NCI-H2171 (cell line): ENCODE measurements at regions not wholly inside any gene's neighbourhood (a gene's known extent, or its start where the extent isn't known, plus 50 kb on each side); places are given as distances from the start of the nearest gene placed in this dataset.

Experiments used
- DNase-seq: peaks from one replicate; lab custom pipeline; 2025; lab: John Stamatoyannopoulos, UW

DNA sequence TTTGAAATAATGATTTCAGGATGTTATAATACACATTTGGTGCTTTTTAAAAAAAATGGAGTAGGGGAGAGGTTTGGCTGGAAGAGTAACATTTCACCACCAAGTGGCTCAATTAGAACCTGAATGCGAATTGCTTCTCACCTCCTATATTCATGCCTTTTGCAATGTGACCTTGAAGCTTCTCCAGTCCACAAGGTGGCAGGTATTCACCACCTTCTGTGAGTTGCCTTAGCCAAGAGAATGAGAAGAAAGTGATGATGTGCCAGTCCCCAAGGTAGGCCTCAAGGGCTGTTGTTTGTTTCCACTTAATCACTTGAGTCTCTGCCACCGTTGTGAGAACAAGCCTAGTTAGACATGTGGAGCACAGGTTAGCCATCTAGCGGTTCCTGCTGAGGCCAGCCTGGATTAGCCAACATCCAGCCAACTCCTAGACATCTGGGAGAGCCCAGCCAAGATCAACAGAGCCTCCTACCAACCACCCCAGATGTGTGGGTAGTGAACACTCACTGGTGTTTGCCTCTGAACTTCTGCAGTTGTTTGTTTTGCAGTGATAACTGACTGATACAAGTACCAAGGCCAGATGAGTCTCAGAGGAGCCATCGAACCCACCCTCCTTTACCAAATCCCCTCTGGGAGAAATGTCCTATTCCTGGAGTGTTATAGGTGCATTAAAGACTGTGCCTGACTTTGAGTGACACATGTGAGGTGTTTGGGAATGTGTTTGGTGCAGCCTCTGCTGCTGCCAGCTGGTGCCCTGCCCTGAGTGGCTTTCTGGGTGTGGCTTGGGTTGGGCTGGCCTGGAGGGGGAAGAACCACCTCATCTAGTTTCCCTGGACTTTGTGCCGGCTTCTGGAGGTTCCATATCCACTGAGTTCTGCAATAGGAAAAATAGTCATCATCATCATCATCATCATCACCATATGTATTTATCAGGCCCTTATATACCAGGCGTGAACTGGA, 132.5 kb upstream of the RFLNA start:
- no peak for DNase-seq

- DNase-seq: no peak
Measured at GRCh38 chr12:124165695-124166094, 129.2 kb upstream of the RFLNA start.

GRCh38 chr12:124167141-124167540, 127.8 kb upstream of the RFLNA start:
- no peak for DNase-seq

DNA sequence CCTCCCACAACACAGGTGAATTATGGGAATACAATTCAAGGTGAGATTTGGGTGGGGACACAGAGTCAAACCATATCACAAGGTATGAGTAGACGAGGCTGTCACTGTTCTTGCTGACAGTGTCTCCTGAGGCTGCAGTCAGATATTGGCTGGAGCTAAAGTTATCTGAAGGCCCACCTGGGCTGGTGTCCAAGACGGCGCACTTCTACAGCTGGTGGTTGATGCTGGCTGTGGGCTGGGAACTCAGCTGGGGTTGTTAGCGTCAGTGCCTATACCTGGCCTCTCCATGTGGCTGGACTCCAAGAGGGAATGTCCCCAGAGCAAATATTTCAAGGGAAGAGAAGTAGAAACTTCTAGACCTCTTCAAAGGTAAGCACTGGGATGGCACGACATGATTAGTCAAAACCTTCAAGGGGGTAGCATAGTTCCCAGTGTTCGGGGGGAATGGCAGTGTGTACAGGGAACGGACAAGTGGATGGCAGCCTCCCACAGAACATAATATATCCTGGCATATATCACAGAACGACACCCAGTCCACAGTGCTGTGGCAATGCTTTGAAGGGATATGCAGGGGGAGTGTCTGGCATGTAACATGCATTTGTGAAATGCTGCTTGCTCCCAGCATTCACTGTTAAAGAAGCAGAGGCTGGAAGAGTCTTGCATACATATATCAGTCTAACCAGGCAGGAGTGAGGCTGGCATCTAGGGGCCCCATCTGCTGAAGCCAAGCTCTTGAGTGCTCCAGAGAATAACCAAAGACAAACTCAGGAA, 126.7 kb upstream of the RFLNA start:
- no peak for DNase-seq

DNA sequence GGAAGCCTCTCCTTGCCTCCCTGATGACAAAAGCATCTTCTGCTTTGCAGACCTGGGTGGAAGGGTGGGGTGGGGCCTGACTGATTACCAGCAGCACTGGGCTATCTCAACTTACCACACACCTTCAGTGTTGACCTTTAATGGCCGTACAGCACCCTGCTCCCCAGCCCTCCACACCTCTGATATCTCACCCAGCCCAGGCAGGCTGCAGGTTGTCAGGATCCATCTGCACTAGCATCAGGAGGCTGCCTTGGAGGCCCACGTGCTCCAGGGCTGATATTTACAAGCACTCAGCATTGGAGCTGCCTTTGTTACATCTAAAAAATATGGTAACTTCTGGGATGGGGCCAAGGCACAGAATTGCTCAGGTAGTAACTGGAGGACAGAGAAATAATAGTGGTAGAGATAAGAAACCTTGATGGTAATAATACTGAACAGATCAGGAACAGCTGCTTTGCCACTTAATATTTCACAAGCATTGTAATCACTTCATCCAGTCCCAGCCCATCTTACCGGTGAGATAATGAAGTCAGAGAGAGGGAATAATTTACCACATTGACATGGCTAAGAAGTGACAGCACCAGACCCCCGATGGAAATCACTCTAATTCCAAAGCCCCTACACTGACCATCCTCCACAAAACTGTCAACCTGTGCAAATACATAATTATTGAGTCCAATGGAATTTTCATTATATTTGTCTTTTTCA, 125.2 kb upstream of the RFLNA start:
- DNase-seq: no peak

DNA sequence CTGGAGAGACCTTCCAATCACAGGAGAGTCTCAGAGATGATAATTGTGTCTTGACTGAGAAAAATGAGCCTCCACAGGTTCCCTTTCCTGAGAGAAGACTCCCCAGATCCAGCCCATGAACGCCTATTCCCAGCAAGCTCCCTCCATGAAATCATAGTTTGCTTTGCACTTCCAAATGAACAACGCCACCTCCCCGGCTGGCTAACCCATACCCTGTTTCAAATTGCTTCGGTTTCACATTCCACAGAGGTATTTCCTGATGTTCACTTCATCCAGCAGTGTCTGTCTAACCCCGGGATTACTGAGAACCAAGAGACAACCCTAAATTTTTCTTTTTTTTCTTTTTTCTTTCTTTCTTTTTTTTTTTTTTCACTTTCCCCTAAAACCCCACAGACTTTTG, 124.1 kb upstream of the RFLNA start:
- DNase-seq: no peak

- DNase-seq: no peak
Measured at GRCh38 chr12:124171231-124171979, 123.5 kb upstream of the RFLNA start.

- no peak for DNase-seq
Measured at GRCh38 chr12:124172636-124173035, 122.3 kb upstream of the RFLNA start.

DNA sequence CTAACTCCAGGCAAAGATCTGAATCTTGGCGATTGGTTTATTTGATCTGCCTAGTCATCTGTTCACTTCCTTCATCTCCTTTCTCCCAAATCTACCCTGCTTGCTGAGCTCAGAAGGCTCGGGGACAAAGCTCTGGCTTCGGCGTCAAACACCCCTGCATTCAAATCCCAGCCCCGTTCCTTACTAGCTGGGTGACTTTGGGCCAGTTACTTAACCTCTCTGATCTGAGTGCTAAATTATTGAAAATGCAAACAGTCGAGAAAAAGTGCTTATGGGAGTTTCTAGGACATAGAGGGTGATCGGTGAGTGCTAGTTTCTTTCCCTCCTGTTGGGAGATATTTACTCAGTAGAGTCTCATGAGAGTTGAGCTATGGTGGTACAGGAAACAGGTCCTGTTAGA, 121.2 kb upstream of the RFLNA start:
- no peak for DNase-seq

DNA sequence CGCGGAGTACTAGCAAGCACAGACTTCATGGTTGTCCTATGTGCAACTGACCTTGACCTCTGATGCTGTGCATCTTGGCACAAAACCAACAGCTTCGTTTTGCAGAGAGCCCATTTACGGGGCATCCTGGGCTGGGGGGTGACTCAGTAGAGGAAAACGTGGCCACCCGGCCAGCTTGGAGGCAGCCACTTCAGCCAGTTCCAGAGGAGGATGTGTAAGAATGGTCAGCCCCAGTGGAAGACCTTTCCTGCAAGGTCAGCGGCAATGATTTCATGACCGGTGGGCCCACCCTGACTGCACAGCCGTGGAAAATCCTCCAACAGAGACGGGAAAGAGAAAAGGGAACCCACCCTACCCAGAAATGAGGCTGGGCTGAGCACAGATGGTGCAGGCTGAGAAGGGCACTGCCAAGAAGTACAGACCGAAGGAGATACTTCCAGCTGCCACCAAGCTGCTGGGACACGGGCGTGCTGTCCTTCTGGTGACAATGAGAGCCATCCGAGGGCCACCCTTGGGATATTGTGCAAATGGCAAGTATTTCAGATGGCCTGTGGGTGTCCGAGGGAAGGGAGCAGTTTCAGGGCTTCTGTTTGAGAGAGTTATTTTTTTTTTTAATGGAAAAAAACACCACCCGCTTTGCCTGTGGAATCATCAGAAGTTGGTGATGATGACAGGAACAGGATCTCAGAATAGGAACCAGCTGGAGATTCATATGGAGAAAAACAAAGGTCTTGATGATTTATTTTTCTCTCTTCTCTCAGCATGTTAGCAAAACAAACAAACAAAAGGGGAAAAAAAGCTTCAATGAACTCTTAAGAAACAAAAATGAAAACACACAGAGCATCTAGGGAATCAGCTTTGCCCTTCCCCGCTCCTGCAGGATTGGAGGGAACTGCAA, 120.2 kb upstream of the RFLNA start:
- DNase-seq: no peak

GRCh38 chr12:124175704-124176103, 119.2 kb upstream of the RFLNA start:
- DNase-seq: no peak

GRCh38 chr12:124177276-124177950, 117.5 kb upstream of the RFLNA start:
- no peak for DNase-seq

GRCh38 chr12:124177951-124178316, 117.0 kb upstream of the RFLNA start:
- DNase-seq: no peak

GRCh38 chr12:124179936-124180607, 114.8 kb upstream of the RFLNA start:
- DNase-seq: no peak

DNA sequence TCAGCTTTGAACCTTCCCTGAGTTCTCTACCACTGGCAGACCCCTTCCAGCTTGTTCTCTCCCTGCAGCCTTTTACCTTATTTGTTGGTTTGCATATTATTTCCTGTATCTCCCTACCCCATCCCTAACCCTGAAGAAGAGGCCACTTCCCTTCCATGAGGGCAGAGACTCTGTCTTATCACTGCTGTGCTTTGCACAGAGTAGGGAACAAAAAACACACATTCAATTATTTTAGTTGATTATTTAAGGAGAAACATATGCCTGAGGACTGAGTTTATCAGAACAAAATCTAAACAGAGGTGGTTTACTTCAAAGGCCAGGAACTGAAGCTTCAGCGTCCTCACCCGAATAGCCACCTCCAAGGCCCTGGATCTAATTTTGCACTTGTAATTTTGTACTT, 111.7 kb upstream of the RFLNA start:
- no peak for DNase-seq

- DNase-seq: no peak
Measured at GRCh38 chr12:124184456-124184855, 110.4 kb upstream of the RFLNA start.

GRCh38 chr12:124185971-124186686, 108.8 kb upstream of the RFLNA start:
- no peak for DNase-seq

DNA sequence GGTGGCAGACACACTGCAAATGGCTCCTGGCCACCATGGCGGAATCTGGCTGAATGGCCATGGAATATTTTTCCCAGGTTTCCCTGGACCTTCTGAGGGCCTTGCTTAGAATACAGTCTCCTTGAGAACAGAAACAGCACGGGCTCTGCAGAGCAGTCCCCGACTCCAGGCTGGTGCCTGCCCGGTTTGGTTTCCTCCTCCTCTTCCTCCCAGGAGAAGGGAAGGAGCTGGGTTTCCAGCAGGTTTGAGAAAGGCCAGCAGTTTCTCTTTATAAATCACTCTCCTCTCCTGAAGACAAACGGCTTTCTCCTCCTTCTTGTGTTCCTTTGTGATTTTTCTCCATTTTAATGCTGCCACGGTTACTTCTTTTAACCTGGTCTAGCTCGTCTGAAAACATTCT, 106.8 kb upstream of the RFLNA start:
- no peak for DNase-seq
